GM19438 (cell line): ENCODE measurements at regions not wholly inside any gene's neighbourhood (a gene's known extent, or its start where the extent isn't known, plus 50 kb on each side); places are given as distances from the start of the nearest gene placed in this dataset.

Experiments
- ATAC-seq: cut with Tn5 transposase; IDR thresholded peaks from one replicate; pipeline ENCODE4 v1.9.1; 2021; ENCODE audit warnings: low read depth; ENCODE audit not compliant: unreplicated experiment

GRCh38 chr6:43986177-43986825 is 141.0 kb downstream of the MRPL14 start:
- no peak for ATAC-seq

GRCh38 chr6:43985329-43985728 is 141.9 kb downstream of the MRPL14 start:
- ATAC-seq = no peak

DNA sequence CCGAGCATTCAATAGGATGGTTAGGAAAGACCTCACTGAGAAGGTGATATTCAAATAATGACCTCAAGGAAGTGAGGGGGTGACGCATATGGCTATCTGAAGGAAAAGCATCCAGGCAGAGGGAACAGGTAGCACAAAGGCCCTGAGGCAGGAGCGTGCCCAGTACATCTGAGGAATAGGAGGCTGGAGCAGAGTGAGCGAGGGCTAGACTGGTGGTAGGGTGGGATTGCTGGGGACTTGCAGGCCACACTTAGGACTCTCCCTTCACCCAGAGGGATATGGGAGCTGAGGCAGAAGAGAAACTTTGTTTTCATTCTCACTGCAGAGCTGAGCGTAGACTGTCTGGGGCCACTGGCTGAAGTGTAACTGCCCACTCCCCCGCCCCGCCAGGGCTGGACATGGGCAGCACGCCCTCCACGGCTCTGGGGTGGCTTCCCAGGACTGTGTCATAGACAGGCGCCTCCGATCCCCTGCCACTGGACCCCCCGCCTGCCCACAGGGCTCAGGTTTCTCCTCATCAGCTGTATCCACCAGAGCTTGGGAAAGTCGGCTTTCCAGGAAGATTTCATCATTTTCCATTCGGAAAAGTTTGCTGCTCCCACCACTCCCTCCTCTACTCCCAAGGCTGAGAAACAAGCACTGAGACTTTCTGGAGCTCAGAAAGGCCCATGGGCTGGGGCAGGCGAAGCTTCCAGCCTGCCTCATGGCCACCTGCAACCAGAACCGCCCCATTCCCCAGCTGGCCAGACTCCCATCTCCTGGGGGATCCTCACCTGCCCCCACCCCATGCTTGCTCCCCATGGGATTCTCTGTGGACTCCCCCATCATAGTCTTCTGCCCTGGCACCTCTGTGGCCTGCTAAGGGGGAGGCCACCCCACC is 142.6 kb downstream of the MRPL14 start:
- ATAC-seq = no peak

DNA sequence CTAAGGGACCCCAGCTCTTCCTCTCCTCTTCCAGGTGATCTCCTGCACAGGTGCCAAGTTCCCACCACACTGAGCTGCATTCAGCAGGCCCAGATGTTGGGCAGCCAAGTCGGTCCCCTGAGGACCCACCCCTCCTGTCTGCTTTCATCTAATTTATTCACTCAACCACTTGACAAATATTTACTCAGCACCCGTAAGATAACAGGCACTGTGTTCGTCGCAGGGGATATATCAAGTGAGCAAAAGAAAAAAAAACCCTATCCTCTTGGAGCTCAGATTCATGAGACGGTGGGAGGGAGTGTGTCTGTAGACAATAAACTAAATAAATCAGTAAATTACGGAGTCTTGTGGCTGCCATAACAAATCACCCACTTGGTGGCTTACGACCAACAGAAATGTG is 143.6 kb downstream of the MRPL14 start:
- no peak for ATAC-seq

DNA sequence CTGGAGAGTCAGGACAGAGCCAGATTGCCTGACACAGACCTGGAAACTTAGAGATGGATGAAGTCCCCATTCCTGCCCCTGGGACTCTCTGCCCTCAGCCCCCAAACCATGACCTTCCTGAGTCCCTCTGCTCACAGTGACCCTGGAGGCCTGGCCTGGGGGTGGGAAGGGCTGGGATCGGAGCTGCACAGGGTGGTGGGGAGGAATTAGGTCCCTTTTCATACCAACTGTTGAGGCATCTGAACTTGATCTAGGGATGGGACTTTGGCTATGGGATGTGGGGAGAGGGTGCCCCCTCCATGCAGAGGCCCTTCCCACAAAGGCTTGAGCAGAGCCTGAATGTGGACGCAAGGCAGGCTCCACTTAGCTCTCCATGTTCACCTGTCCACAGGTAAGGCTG is 144.1 kb downstream of the MRPL14 start:
- ATAC-seq = no peak

DNA sequence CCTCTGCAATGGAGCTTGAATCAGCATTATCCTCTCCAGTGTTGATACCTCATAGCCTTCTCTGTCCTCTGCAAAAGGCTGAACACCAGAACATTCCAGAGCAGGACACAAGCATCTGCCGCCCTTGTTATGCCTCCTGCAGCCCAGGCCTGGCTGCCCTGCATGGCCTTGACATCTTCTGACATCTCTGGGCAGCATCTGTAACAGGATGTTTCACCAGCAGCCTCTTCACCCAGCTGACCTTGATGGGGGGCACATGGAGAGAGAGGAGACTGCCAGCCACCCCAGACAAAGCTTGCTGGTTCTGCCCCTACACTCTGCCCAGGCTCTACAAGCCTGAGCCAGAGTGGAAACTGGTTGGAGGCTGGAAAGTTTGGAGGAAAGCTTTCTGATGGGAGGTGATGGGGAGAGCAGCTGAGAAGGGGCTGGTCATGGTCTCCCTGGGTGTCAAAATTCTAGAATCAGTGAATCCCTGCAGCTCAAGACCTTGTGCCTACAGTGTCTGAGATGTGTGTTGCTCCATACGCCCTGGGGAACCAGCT is 145.1 kb downstream of the MRPL14 start:
- ATAC-seq = no peak

GRCh38 chr6:43981363-43981990 is 145.8 kb downstream of the MRPL14 start:
- no peak for ATAC-seq

- no peak for ATAC-seq
These were observed 147.1 kb downstream of the MRPL14 start for GRCh38 chr6:43980004-43980795.

GRCh38 chr6:43979525-43979924 is 147.7 kb downstream of the MRPL14 start:
- no peak for ATAC-seq

DNA sequence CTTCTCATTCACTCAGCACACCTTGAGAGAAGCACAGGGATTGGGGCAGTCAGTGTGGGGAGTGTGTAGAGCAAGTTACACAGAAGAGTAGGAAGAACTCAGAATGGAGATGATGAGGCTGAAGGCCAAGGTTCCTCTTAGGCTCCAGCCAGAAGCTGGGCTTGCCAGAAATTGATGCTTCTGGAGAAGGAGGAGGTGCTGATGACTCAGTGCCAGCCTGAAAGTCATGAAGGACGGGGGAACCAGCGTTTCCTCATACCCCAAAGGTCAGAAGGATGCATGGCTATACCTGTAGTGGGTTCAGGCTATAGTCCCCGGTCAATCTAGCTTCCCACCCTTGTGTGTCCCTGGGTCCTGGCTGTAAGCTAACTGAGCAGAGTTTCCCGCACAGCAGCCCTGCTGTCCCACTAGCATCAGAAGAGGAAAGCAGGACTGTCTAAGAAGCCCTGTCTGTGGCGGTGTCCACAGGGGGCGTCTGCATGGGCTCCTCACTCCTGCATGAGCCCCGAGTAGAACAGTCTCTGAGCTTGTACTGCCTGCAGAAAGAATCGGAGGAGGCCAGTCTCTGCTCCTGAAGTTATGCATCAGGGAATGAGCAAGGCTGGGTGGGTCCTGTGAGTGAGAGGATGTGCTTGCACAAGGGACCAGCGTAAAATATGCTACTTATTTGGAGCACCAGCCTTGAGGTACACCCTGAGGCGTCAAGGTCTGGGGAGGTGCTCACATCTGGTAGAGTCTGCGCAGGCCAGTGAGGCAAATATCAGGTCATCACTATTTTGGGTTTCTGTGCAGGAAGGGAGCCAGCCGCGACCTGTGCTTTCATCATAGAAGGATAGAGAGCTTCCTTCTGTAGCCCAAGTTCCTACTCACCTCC is 148.5 kb downstream of the MRPL14 start:
- no peak for ATAC-seq

DNA sequence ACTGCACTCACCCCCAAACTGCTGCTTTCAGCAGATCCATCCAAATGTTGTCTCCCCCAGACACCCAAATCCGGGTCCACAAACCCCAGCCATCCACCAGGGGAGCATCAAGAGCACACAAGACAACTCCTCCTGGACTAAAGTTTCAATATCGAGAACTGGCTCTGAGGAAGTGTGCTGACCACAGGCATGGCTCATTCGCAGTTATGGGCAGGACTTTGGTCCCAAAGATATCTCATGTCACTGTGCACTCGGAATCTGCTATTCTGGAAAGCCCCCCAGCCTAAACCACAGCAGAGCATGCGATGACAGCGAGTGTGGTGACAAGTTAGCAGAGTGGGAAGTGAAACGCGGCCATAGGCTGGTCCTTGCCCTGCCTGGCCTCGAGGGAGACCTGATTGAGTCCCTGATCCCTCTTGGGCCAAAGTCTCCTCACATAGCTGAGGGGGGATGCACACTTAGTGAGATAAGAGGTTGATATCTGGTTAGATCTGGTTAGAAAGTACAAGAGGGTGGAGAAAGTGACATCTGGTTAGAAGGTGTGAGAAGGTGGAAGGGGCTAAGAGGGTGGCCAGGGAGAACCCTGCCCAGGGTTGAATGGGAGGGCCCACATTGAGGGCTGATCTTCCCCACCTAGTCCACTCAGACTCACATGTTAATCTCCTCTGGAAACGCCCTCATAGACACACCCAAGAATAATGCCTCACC is 149.7 kb downstream of the MRPL14 start:
- peak; percentile 86 for ATAC-seq

DNA sequence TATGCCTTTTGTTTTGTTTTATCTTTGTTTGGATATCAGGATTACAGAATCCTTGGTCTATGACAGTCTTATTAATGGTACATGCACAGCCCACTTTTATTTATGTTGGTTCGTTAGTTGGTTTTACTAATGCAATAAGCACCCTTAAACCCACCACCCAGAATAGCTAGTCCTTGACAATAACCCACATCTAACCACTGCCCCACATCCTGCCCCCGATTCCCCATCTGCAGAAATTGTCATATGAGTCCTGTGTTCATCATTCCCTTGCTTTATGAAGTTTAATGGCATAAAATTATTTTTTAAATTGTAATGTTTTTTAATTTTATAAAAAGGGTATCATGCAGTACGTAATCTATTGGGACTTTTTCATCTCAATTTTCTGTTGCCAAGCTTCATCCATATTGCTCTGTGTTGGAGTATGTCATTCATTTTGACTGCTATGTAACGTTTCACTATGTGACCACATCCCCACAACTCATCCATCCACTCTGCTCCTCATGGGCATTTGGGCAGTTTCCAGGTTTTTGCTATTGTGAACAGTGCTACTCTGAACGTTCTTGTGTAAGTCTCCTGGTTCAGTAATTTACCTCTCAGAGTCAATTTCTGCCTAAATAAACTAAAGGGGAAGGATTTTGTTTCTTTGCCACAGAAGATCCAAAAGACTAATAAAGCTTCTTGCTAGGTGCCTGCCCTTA is 150.4 kb downstream of the MRPL14 start:
- no peak for ATAC-seq

DNA sequence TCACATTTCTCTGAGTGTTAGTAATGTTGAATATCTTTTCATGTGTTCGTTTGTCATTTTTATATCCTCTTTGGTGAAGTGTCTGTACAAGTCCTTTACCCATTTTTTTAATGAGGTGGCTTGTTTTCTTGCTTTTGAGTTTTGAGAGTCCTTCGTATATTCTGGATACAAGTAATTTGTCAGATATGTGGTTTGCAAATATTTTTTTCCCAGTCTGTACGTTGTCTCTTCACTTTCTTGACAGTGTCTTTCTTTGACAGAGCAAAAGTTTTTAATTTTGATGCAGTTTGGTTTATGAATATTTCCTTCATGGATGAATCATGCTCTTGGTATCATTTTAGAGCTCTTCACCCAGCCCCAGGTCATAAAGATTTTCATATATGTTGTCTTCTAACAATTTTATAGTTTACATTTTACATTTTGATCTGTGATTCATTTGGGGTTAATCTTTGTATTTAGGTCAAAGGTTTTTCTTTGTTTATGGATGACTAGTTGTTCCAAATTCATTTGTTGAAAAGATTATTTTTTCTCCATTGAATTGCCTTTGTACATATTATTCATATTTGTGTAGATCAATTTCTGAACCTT is 152.5 kb downstream of the MRPL14 start:
- no peak for ATAC-seq

DNA sequence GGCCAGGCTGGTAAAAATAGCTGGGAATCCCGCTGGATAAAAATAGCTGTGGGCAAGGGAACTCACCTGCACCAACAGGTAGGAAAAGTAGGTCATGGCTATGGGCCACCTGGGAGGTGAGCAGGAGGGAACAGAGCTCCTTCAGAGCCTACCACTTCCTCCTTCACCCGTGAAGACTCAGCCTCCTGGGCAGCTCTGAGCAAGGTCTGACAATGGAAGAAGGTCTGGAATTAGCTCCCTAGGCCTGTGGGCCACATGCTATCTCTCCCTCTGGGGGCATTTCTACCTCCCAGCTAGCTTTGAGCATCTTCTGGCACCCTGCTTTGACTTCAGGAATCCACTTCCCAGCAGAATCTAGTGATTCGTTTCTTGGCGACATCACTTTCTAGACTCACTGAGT is 153.9 kb downstream of the MRPL14 start:
- no peak for ATAC-seq

DNA sequence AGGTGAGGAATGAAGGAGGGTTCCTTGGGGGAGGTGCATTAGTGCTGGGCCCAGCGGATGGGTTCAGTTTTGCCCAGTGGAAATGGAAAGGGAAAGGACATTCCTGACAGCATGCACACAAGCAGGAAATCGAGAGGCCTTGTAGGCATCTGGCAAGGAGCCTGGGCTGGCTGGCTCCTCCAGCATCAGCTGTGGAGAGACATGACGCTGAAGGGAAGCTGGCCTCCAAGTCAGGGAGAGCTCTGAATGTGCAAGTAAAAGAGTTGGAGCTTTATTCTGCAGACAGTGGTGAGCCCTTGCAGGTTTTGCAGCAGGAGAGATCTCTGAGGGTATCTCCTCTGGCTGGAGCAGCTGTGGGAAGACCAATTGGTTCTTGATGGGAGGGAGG is 154.3 kb downstream of the MRPL14 start:
- ATAC-seq = no peak

DNA sequence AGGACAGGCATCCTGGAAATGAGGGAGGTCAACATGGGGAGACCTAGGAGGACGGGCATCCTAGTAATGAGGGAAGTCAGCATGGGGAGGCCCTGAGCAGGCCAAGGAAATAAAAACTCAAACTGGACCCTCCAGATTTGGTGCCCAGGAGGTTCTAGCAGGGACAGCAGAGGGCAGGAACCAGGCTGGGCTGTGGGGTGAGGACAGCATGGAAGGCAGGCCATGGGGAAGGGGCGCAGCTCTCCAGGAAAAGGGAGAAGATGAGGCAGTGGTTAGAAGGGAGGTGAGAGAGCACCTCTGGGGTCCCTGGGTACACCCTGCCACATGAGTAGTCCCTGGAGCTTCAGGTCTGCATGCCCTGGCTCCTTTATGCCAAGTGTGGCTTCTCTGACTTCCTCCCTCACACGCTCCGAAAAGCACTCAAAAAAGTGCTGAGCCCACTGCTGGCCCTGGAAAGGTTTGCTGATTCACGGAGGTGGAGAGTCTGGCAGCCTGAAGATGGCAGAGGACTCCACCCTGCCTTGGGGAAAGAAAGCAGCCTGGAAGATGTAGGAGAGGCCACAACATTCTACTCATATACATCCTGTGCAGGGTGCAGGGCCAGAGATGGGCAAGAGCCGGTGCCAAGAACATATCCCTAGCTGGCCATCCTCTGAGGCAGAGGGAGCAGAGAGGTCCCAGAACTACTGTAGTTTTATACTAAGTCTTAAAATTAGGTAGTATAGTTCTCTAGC is 154.9 kb downstream of the MRPL14 start:
- ATAC-seq = no peak

DNA sequence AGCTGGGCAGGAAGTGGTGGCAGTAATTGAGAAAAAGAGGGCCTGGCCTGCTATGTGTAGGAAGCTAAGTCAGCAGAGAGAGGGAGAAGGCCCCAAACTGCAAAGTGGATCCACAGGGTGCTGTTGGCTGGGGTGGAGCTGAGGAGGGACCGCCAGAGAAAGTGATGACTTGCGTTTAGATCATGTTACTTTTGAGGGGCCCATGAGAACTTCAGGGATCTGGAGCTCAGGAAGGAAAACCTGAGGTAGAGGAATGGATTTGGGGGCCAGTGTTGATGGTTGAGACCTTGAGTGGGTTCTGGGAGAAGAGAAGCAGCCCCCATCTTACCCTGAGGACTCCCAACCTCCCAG is 155.5 kb downstream of the MRPL14 start:
- ATAC-seq = no peak
